Spleen (tissue), 7 donors: ENCODE measurements at regions not wholly inside any gene's neighbourhood (a gene's known extent, or its start where the extent isn't known, plus 50 kb on each side); places are given as distances from the start of the nearest gene placed in this dataset.

ENCODE experiments used
- POLR2A ChIP-seq, 3 donors: fragments of 450-650 bp; IDR thresholded peaks; one replicate each; pipeline ENCODE4 v1.5.1; 2017; ENCODE audit warnings: antibody characterized with exemption in 3 of 3, mild to moderate bottlenecking in 1 of 3
- TF ChIP-seq, protein P1 (sequence below), 11 experiments: fragments of 200-600 bp in 7 of 11; fragments of 450-650 bp in 4 of 11; sonication (generic) in 4 of 11; IDR thresholded peaks in 8 of 11; conservative IDR thresholded peaks in 3 of 11; 1 replicate in 7 of 11; 2 replicates in 4 of 11; pipeline versions ENCODE4 v1.4.0 to v1.8.0; 2016 to 2021; ENCODE audit warnings: antibody characterized with exemption in 11 of 11, inconsistent platforms in 4 of 11, mild to moderate bottlenecking in 1 of 11
- donor health status: DM: no; HTN: no; CAD: no; lungs with moderate emphysema.
- donor health status: DM: no; HTN: no; CAD: no.
- donor health status: DM: no; HTN: no; CAD: no.

- TF ChIP-seq, protein P1, sequence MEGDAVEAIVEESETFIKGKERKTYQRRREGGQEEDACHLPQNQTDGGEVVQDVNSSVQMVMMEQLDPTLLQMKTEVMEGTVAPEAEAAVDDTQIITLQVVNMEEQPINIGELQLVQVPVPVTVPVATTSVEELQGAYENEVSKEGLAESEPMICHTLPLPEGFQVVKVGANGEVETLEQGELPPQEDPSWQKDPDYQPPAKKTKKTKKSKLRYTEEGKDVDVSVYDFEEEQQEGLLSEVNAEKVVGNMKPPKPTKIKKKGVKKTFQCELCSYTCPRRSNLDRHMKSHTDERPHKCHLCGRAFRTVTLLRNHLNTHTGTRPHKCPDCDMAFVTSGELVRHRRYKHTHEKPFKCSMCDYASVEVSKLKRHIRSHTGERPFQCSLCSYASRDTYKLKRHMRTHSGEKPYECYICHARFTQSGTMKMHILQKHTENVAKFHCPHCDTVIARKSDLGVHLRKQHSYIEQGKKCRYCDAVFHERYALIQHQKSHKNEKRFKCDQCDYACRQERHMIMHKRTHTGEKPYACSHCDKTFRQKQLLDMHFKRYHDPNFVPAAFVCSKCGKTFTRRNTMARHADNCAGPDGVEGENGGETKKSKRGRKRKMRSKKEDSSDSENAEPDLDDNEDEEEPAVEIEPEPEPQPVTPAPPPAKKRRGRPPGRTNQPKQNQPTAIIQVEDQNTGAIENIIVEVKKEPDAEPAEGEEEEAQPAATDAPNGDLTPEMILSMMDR (IDR thresholded peaks at IDR 0.05 in 8 of 11, conservative IDR thresholded peaks at IDR 0.05 in 3 of 11), result no peak
- no peak for TF ChIP-seq POLR2A (IDR thresholded peaks at IDR 0.05)
Measured at GRCh38 chr7:91554883-91555282, 290.6 kb downstream of the FZD1 start.
